ENCODE measurements at regions not wholly inside any gene's neighbourhood (a gene's known extent, or its start where the extent isn't known, plus 50 kb on each side); places are given as distances from the start of the nearest gene placed in this dataset.
"Not testable (repeated sequence)": the region's sequence is repeated elsewhere in the genome, so short reads cannot be mapped to it uniquely, and the experiment has no call there.

DNA sequence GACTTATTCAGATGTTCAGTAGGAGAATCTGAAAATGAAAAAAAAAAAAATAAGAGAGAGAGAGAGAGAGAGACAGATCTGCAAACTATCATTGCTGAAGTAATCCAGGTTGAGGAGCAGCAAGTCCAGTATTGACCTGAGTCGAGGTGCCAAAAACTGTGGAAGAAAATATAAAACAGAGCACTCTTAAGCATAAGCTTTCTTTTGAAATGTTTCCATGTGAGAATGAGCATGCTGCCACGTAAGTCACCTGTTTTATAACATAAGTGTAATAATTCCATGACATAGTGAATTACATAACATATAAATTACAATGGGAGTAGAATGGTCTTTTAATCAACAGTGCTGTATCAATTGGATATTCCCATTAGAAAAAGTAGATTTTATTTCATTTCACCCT lies 218.2 kb downstream of the BCHE start:
- no peak for ATAC-seq
- Mint-ChIP-seq H3K9me3 (ENCODE audit: insufficient read depth) (peaks cover 18% of the 10 kb centered on the region), H3K36me3 (ENCODE audit: low read depth) (no peaks in the 10 kb centered on the region), H3K27me3 (ENCODE audit: low read depth) (no peaks in the 10 kb centered on the region), H3K27ac (no peak overlapping the region), H3K4me3 (no peak overlapping the region), H3K4me1 (ENCODE audit: low read depth) (no peaks in the 10 kb centered on the region)
- DNase-seq, result no peak
- CTCF ChIA-PET, result no interaction called here
- POLR2A ChIA-PET, result no interaction called here

DNA sequence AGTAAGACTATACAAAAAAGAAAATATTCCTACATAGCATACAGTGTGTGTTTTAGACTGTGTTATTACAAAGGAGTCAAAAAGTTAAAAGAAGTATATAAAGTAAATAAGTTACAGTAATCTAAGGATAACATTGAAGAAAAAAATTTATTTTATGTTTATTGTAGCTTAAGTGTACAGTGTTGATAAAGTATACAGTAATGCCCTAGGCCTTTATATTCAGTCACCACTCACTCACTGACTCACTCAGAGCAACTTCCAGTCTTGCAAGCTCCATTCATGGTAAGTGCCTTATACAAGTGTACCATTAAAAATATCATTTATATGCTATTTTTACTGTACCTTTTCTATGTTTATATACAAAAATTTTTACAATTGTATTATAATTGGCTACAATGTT lies 220.1 kb downstream of the BCHE start:
- no peaks in the 10 kb centered on the region for H3K4me1 Mint-ChIP-seq (ENCODE audit: low read depth)
- H3K27me3 Mint-ChIP-seq (ENCODE audit: low read depth), result no peaks in the 10 kb centered on the region
- H3K4me3 Mint-ChIP-seq, result no peak overlapping the region
- POLR2A ChIA-PET, result no interaction called here
- H3K27ac Mint-ChIP-seq, result no peak overlapping the region
- CTCF ChIA-PET, result no interaction called here
- no peak for DNase-seq
- H3K9me3 Mint-ChIP-seq (ENCODE audit: insufficient read depth), result peaks cover 8% of the 10 kb centered on the region
- no peak for ATAC-seq
- no peaks in the 10 kb centered on the region for H3K36me3 Mint-ChIP-seq (ENCODE audit: low read depth)

DNA sequence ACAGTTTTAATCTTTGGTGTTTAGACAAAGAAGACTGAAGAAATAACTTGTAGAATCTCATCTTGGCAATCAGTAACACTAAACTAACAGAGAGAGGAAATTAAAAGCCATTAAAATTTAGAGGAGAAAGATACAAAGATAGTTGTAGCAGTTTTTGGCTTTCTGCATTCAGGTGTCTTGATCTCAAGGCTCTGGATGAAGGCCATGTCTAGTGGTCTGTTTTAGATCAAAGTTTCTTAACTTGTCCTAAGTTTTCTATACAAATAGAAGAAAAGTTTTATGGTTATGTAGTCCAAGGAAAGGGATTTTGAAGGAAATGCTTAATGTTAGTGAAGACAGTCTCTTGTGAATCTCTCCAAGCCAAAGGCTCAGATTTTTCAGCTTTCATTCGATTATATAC lies 222.9 kb downstream of the BCHE start:
- no peaks in the 10 kb centered on the region for H3K4me1 Mint-ChIP-seq (ENCODE audit: low read depth)
- ATAC-seq (no peak), DNase-seq (no peak)
- no peaks in the 10 kb centered on the region for H3K36me3 Mint-ChIP-seq (ENCODE audit: low read depth)
- CTCF ChIA-PET, result no interaction called here
- H3K27ac Mint-ChIP-seq, result no peak overlapping the region
- POLR2A ChIA-PET, result no interaction called here
- no peaks in the 10 kb centered on the region for H3K27me3 Mint-ChIP-seq (ENCODE audit: low read depth)
- H3K4me3 Mint-ChIP-seq, result no peak overlapping the region
- H3K9me3 Mint-ChIP-seq (ENCODE audit: insufficient read depth), result peaks cover 8% of the 10 kb centered on the region

DNA sequence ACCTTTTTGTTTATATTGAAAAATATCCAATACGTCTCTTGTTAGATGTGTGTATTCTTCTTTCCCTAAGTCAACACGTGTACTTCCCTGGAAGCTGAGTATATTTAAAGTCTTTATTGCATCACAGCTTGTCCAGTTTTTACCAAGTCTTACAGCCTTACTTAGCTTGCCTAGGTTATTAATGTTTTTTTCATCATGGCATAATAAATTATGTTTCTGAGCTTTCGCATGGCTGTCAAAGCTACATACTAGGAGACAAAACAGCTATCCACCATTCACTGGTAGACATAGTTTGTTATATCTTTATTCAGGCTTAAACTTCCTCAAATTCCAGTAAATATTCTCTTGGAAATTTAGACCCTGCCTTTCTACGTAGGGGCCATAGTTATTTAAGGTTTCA lies 224.2 kb downstream of the BCHE start:
- ChIA-PET CTCF (no interaction called here), POLR2A (no interaction called here)
- Mint-ChIP-seq H3K27me3 (ENCODE audit: low read depth) (no peaks in the 10 kb centered on the region), H3K4me3 (no peak overlapping the region), H3K27ac (no peak overlapping the region), H3K9me3 (ENCODE audit: insufficient read depth) (peaks cover 5% of the 10 kb centered on the region), H3K36me3 (ENCODE audit: low read depth) (no peaks in the 10 kb centered on the region), H3K4me1 (ENCODE audit: low read depth) (no peaks in the 10 kb centered on the region)
- ATAC-seq (no peak), DNase-seq (no peak)

DNA sequence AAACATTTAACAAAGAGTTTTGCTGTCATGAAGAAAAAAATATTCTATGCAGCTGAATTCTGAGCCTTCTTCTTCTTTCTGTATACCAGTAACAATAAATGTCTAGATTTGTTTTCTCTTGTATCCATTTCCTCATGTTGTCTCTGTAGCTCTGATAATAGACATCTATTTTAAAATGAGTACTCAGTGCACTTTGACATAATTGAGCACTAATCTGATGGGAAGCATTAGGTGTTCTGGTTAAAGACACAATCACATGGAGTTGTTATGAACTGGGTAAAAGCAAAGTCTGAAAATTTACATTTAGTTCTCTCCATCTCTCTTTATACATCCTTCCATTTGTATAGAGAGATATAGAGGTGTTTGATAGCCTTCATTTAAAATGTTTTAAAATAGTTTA lies 230.0 kb downstream of the BCHE start:
- Mint-ChIP-seq H3K9me3 (ENCODE audit: insufficient read depth) (no peaks in the 10 kb centered on the region), H3K27me3 (ENCODE audit: low read depth) (no peaks in the 10 kb centered on the region), H3K4me1 (ENCODE audit: low read depth) (no peaks in the 10 kb centered on the region), H3K4me3 (no peak overlapping the region), H3K36me3 (ENCODE audit: low read depth) (no peaks in the 10 kb centered on the region), H3K27ac (no peak overlapping the region)
- ChIA-PET POLR2A (no interaction called here), CTCF (no interaction called here)
- DNase-seq (no peak), ATAC-seq (no peak)

DNA sequence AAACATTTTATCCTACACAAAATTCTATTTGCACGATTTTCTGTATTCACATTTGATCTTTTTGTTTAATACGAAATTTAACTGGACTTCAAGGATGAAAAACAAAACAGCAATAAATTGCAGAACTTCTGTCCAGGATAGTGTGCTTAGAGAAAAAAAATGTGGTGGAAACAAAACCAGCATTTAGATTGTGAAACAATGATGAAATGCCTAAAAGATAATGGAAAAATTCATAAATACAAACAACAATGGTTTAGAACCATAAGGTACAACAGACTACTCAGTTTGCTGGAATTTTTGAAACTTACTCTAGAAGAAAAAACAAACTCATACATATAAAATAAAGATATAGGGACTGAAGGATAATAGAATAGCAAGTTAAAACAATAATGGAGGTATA lies 234.0 kb downstream of the BCHE start:
- Mint-ChIP-seq H3K4me1 (ENCODE audit: low read depth) (no peaks in the 10 kb centered on the region), H3K27me3 (ENCODE audit: low read depth) (no peaks in the 10 kb centered on the region), H3K36me3 (ENCODE audit: low read depth) (no peaks in the 10 kb centered on the region), H3K9me3 (ENCODE audit: insufficient read depth) (no peaks in the 10 kb centered on the region), H3K27ac (no peak overlapping the region), H3K4me3 (no peak overlapping the region)
- POLR2A ChIA-PET, result no interaction called here
- CTCF ChIA-PET, result no interaction called here
- ATAC-seq (no peak), DNase-seq (no peak)

DNA sequence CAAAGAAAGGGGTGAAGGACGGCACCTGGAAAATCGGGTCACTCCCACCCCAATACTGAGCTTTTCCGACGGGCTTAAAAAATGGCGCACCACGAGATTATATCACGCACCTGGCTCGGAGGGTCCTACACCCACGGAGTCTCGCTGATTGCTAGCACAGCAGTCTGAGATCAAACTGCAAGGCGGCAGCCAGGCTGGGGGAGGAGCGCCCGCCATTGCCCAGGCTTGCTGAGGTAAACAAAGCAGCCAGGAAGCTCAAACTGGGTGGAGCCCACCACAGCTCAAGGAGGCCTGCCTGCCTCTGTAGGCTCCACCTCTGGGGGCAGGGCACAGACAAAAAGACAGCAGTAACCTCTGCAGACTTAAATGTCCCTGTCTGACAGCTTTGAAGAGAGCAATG lies 264.7 kb downstream of the BCHE start:
- POLR2A ChIA-PET; H3K4me3 Mint-ChIP-seq; H3K27me3 Mint-ChIP-seq (ENCODE audit: low read depth); ATAC-seq; H3K4me1 Mint-ChIP-seq (ENCODE audit: low read depth); DNase-seq; CTCF ChIA-PET; H3K27ac Mint-ChIP-seq; H3K36me3 Mint-ChIP-seq (ENCODE audit: low read depth): not testable (repeated sequence)
- H3K9me3 Mint-ChIP-seq (ENCODE audit: insufficient read depth), result peaks cover 17% of the 10 kb centered on the region

DNA sequence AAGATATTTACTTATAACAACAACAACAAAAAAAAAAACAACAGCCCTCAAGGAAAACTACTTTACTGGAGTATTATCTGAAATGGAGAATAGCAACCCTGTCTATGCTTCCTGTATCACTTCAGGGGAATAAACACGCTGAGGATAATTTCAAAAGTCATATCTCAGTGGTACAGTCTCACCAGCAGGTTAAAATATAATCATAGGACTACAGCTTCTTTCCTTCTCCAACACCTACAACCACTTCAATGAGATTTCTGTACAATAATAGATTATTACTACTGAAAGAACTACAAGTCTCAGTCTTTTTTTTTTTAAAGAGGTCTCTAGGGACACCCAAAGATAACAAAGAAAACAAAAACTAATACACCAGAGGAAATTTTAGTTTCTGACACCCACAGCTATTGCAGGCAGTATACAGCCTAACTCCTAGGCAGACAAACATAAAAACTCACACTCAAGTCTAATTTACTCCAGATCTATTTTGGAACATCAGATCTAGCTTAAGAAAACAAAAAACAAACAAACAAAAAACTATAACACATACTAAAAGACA lies 268.2 kb downstream of the BCHE start:
- no peak for ATAC-seq

DNA sequence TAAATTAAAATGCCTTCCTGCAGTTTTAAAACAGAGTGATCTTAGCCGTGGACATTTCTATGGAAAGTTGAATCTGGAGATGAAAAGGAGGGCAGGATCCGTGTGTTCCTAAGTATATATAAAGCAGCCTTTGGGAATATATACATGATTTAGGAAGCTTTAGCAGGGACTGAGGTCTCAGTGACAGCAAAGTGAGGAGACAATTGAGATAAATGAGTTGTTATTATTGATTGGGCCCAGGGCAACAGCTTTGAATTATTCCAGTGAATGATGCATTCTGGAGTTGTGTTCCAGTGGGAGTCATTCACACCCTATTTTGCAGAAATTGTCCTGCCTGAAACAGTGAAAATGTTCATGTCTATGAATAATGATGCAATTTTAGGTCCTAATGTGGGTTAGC lies 281.4 kb downstream of the BCHE start:
- H3K9me3 Mint-ChIP-seq (ENCODE audit: insufficient read depth), result peaks cover 9% of the 10 kb centered on the region
- H3K36me3 Mint-ChIP-seq (ENCODE audit: low read depth), result no peaks in the 10 kb centered on the region
- ATAC-seq, result no peak
- DNase-seq, result no peak
- no peaks in the 10 kb centered on the region for H3K27me3 Mint-ChIP-seq (ENCODE audit: low read depth)
- H3K27ac Mint-ChIP-seq, result no peak overlapping the region
- H3K4me1 Mint-ChIP-seq (ENCODE audit: low read depth), result no peaks in the 10 kb centered on the region
- no peak overlapping the region for H3K4me3 Mint-ChIP-seq
- CTCF ChIA-PET, result no interaction called here
- POLR2A ChIA-PET, result no interaction called here

More for the DNA sequence above, 268.2 kb downstream of the BCHE start:
- CTCF ChIA-PET, result no interaction called here
- Mint-ChIP-seq H3K36me3 (ENCODE audit: low read depth) (no peaks in the 10 kb centered on the region), H3K27ac (no peak overlapping the region), H3K27me3 (ENCODE audit: low read depth) (no peaks in the 10 kb centered on the region), H3K4me3 (no peak overlapping the region), H3K4me1 (ENCODE audit: low read depth) (no peaks in the 10 kb centered on the region), H3K9me3 (ENCODE audit: insufficient read depth) (peaks cover 23% of the 10 kb centered on the region)
- DNase-seq, result no peak
- POLR2A ChIA-PET, result no interaction called here

DNA sequence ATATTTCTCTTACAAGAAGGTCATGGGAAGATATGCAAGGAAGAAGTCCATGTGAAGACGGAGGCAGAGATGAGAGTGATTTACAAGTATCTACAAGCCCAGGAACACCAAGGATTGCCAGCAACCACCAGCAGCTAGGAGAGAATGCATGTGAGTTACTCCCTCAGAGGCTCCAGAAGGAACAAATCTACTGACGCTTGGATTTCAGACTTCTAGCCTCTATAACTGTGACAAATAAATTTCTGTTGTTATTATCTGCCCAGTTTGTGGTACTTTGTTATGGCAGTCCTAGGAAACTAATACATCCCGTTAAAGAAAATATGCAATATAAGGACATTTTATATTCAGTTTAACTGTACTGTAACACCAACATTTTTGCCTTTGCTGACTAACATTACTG lies 283.9 kb downstream of the BCHE start:
- Mint-ChIP-seq H3K27me3 (ENCODE audit: low read depth) (no peaks in the 10 kb centered on the region), H3K36me3 (ENCODE audit: low read depth) (no peaks in the 10 kb centered on the region), H3K4me1 (ENCODE audit: low read depth) (no peaks in the 10 kb centered on the region), H3K4me3 (no peak overlapping the region), H3K27ac (no peak overlapping the region), H3K9me3 (ENCODE audit: insufficient read depth) (peaks cover 9% of the 10 kb centered on the region)
- ATAC-seq (no peak), DNase-seq (no peak)
- ChIA-PET POLR2A (no interaction called here), CTCF (no interaction called here)

DNA sequence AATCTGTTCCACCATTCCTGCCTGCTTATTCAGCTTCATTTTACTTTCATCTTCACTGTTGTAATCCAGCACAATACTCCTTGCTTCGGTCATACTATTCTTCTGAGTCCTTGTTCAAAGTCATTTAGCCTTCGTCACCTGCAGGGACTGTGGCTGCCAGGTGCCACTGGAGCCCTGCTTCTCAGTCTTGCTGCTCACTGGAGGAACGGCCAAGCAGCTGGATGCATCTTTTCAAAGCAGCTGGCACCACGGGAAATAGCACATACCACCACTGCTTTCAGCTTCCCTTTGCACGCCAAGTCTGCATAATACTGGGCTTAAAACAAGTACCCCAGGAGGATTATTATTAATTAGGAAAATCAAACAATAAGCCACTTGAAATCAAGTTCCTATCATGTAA lies 287.6 kb downstream of the BCHE start:
- Mint-ChIP-seq H3K27ac (no peak overlapping the region), H3K27me3 (ENCODE audit: low read depth) (no peaks in the 10 kb centered on the region), H3K4me1 (ENCODE audit: low read depth) (no peaks in the 10 kb centered on the region), H3K36me3 (ENCODE audit: low read depth) (no peaks in the 10 kb centered on the region), H3K4me3 (no peak overlapping the region), H3K9me3 (ENCODE audit: insufficient read depth) (peaks cover 8% of the 10 kb centered on the region)
- POLR2A ChIA-PET, result no interaction called here
- DNase-seq (no peak), ATAC-seq (no peak)
- CTCF ChIA-PET, result no interaction called here

DNA sequence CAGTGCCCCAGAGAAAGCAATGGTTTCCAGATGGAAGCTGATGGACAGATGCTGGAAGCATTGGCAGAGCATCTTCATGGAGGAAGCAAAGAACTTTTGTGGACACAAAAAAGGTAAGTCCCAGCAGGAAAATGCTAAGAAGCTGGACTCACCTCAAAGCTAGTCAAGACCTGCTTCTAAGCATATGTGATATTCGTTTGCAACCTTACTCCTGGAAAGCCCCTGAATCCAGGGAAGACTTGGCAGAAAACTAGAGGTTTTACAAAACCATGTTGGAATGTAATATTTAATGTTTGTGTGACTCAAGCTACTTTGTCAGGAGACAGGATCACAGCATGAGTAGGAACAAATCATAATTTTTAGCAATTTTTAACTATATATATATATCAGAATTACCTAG lies 288.2 kb downstream of the BCHE start:
- no peak overlapping the region for H3K27ac Mint-ChIP-seq

DNA sequence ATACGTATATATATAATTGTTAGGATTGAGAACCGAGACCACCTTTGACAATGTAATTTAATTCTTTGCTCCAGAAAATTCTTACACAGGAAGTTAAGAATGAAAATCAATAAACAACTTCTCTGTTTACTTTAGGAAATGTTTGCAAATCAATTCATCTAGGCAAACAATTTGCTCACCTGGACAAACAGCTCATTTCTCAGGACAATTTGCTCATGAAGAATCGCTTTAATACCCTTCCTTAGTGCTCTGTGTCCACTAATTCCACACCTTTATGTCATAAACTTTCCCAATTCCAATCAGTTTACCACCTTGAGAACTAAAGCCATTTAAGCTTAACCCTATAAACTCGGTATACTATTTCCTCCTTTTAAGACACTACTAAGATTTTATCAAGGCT lies 292.2 kb downstream of the BCHE start:
- ChIA-PET CTCF (no interaction called here), POLR2A (no interaction called here)
- H3K27ac Mint-ChIP-seq, result no peak overlapping the region
- ATAC-seq (no peak), DNase-seq (no peak)
- no peaks in the 10 kb centered on the region for H3K4me1 Mint-ChIP-seq (ENCODE audit: low read depth)
- H3K9me3 Mint-ChIP-seq (ENCODE audit: insufficient read depth), result peaks cover 21% of the 10 kb centered on the region
- no peaks in the 10 kb centered on the region for H3K27me3 Mint-ChIP-seq (ENCODE audit: low read depth)
- H3K36me3 Mint-ChIP-seq (ENCODE audit: low read depth), result no peaks in the 10 kb centered on the region
- no peak overlapping the region for H3K4me3 Mint-ChIP-seq

More for the DNA sequence above, 288.2 kb downstream of the BCHE start:
- Mint-ChIP-seq H3K4me1 (ENCODE audit: low read depth) (no peaks in the 10 kb centered on the region), H3K9me3 (ENCODE audit: insufficient read depth) (peaks cover 4% of the 10 kb centered on the region), H3K27me3 (ENCODE audit: low read depth) (no peaks in the 10 kb centered on the region), H3K4me3 (no peak overlapping the region), H3K36me3 (ENCODE audit: low read depth) (no peaks in the 10 kb centered on the region)
- ChIA-PET CTCF (no interaction called here), POLR2A (no interaction called here)
- ATAC-seq (no peak), DNase-seq (no peak)

All from activated CD8-positive, alpha-beta T cell treated with anti-CD3 and anti-CD28 coated beads, Interleukin-2, amount 10 ng/mL, durations not matched to agents 7 days and 5 days (primary cell).